ENCODE measurements at regions not wholly inside any gene's neighbourhood (a gene's known extent, or its start where the extent isn't known, plus 50 kb on each side); places are given as distances from the start of the nearest gene placed in this dataset.

- no peak for DNase-seq
Measured at GRCh38 chr4:152089584-152089983, 328.8 kb upstream of the GATB start.

- no peak for DNase-seq
Measured at GRCh38 chr4:152087335-152087734, 326.5 kb upstream of the GATB start.

- no peak for DNase-seq
Measured at GRCh38 chr4:152085657-152086056, 324.9 kb upstream of the GATB start.

- no peak for DNase-seq
Measured at GRCh38 chr4:152083338-152083737, 322.5 kb upstream of the GATB start.

GRCh38 chr4:152081024-152081423 lies 320.2 kb upstream of the GATB start:
- DNase-seq, result no peak

GRCh38 chr4:152079543-152080293 lies 318.9 kb upstream of the GATB start:
- DNase-seq, result peak; percentile 71

- DNase-seq, result no peak
Measured at GRCh38 chr4:152079079-152079478, 318.3 kb upstream of the GATB start.

GRCh38 chr4:152077582-152077981 lies 316.8 kb upstream of the GATB start:
- no peak for DNase-seq

GRCh38 chr4:152075253-152075928 lies 314.6 kb upstream of the GATB start:
- DNase-seq, result no peak

GRCh38 chr4:152074573-152074972 lies 313.8 kb upstream of the GATB start:
- DNase-seq, result no peak

GRCh38 chr4:152074088-152074437 lies 313.3 kb upstream of the GATB start:
- no peak for DNase-seq

GRCh38 chr4:152073351-152074087 lies 312.7 kb upstream of the GATB start:
- no peak for DNase-seq

GRCh38 chr4:152072906-152073305 lies 312.1 kb upstream of the GATB start:
- DNase-seq, result no peak

GRCh38 chr4:152072001-152072485 lies 311.2 kb upstream of the GATB start:
- DNase-seq, result no peak

GRCh38 chr4:152070854-152071253 lies 310.0 kb upstream of the GATB start:
- no peak for DNase-seq

GRCh38 chr4:152068866-152069265 lies 308.1 kb upstream of the GATB start:
- DNase-seq, result no peak

GRCh38 chr4:152065545-152065944 lies 304.7 kb upstream of the GATB start:
- peak; percentile 19 for DNase-seq

GRCh38 chr4:152064753-152065152 lies 303.9 kb upstream of the GATB start:
- no peak for DNase-seq

GRCh38 chr4:152064282-152064681 lies 303.5 kb upstream of the GATB start:
- no peak for DNase-seq

GRCh38 chr4:152063621-152064240 lies 302.9 kb upstream of the GATB start:
- DNase-seq, result peak; percentile 64

GRCh38 chr4:152062936-152063620 lies 302.3 kb upstream of the GATB start:
- DNase-seq, result no peak

GRCh38 chr4:152054731-152055130 lies 293.9 kb upstream of the GATB start:
- DNase-seq, result no peak
